Inferior parietal cortex (tissue), 1 donor: ENCODE measurements at regions not wholly inside any gene's neighbourhood (a gene's known extent, or its start where the extent isn't known, plus 50 kb on each side); places are given as distances from the start of the nearest gene placed in this dataset.
A peak's percentile ranks its signal among the peaks of the same experiment; 100 is the strongest.

ENCODE experiments used
- DNase-seq: peaks from one replicate; pipeline ENCODE4 v3.0.0-alpha.2; 2016; ENCODE audit errors: extremely low spot score

DNA sequence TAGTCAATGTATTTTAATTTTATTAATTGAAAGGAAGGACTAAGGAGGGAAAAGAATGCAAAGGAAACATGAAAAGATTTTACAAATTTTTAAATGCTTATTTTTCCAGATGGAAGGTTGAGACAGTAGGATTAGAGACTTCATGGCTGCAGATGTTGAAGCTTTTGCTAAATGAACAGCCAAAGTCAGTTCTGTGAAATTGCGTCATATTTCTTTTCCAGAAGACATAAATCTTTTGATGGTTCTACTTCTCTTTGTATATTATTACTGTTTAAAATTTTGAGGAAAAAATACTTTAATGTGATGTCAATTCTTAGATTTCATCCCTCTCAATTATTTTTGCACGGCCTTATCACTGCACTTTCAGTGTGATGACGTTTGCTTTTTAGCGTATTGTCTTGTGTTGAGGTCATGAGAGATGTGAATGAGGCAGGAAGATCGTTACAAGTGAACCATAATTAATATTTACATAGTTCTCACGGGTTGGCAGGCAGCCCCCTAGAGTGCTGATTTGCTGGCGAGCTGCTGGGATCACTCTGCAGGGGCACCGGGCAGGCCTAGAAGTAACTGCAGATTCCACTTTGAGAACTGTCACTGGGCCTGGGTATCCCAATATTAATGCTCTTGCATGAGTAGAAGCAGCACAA lies 158.1 kb downstream of the TBXT start:
- DNase-seq, result no peak

DNA sequence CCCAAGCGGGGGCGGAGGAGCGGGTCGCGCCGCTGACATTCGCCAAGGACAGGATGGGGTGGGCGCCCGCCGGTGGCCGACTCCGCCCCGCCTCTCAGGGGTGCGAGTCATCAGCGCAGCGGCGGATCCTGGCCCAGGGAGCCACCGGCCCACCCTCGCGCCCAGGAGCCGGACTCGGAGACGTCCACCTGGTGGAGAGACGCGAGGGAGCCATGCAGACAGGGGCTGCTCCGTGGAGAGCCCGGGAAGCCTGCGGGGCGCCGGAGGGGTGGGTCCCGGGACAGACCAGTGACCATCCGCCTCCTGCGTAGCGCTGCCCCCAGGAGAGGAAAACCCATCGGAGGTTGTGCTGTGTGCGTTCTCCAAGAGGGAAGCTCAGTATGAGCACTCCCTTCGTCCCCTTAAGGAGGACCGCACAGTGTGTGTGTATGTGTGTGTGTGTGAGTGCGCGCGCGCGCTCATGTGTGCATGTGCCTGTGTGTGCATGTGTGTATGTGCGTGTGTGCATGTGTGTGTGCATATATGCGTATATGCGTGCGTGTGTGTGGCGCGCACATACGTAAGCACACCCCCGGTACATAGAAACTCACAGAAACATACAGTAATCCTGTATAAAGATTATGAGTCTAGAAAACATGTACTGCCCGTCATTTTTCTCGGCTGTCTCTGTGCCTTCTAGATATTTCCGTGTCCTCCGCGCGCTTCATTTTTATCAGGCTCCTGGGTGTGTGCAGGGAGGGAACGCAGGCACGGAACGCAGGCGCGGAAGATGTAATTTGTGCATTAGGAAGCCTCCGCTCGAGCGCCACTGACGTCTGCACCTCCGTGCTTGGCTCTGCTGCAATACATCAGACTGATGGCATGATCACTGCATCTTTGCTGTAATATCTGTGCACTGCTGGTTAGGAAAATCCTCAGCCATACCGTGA lies 158.9 kb downstream of the TBXT start:
- DNase-seq, result peak; percentile 61

DNA sequence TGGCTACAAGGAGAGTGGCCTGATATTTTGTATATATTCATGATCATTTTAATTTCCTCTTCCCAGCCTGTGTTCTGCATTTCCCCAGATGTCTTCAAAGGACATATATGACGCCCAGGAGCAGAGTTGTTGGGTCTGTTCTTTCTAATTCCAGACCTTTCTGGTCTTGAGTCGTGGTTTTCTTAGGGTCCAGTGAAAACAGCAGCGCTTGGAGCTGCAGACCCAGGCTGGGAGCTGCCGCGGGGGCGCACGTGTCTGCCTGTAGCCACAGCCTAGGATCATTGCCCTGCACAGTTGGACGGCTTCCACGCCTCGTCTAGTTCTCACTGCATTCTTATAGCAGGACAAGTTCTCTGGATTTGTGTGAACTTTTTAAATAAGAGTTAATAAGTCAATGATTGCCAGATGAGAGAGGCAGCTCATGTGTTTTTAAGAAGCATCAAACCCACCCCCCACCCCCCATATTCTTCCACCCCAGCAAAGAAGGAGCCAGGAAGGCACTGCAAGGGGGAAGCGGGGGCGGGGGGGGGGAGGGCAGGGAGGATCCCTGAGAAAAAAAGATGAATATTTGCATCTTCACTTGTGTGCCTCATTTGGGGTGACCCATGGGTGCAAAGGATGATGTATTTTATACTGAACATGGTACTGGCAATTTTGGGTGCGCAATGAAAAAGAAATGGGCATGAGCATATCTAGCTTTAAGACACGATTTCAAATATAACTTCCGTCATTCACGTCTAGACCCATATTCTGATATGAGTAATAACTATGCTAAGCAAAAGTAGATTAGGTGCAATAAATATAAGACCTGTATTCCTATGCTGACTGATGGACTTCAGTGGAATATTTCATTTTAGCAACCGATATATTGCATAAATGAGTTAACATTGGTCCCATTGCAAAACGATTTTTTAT lies 160.0 kb downstream of the TBXT start:
- DNase-seq, result no peak

DNA sequence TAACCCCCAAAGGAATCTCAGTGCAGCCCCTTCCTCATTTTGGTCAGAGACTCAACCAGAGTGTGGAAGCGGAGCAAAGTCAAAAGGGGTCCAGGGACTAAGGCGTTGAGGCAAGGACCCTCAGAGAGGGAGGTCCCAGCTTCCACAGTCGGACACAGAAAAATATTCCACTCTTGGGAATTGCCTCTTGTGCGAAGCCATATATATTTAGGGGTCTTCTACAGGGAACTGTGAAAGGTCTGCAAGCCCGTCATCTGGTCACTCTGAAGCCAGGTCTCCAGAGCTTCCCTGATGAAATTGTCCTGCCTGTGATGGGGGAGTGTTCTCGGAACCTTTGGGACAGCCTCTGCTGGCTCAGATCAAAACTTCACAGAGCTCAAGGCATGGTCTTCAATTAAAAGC lies 160.8 kb downstream of the TBXT start:
- no peak for DNase-seq

DNA sequence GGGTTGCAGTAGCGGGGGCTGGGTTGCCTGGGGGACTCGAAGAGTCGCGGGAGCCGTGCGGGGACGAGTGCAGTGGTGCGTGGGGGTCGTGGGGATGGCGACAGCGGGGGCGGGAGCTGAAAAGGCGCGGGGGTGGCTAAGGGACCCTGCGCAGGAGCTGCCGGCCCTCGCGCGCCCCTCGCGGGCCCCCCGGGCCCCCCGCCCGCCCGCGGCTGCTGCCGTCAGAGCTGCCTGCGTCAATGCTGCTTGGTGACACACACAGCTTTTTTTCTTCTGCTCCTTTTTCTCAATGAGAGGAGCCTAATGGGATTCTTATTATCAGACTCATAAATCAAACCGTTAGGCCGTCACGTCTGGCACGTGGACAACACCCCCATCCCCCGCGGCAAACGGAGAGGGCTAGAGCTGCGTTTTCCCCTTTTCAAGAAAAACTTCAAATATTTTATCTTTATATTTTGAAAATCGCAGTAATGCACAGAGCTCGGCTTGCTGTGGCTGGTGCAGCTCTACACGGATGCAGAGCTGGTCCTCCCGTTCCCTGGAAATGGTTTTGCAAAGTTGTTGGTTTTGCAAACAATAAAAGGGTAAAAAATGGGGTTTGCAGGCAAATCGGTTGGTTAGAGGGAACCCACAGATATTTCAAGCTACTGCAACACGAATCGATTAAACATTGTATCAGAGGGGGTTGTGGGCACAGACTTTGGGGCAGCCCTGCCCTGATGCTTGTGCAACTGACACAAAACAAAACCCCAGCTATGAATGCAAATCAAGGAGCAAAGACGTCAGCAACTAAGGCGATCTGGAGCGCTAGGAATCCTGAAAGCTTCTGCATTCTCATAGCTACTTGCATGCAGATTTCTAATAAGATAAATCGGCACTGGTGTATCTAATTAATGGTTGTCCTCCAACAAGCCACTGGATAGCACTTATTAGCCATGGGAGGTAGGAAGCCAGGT lies 161.4 kb downstream of the TBXT start:
- DNase-seq, result no peak

DNA sequence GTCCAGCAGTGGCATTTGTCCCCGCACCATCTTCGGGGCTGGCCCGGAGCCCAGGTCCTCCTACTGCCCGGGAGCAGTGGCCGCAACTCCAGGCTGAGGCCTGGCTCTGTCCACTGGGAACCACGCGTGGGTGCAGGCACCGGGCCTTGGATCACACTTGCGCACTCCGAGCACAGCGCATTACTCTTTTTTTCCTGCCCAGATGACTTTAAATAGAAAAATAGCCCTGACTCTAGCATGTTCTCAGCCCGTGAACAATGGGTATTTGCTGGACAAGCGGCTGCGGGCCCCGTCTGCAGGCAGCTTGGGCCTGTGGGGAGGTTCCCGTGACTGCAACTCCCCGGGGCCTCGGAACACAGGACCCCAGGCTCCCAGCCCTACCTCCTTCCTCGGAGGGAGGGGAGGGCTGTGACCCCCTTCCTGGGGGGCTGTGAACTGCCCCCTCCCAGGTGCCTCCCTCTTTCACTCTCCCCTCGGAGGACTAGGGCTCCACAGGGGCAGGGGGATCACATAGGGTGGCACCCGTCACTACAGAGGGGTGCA lies 162.2 kb downstream of the TBXT start:
- DNase-seq, result no peak

DNA sequence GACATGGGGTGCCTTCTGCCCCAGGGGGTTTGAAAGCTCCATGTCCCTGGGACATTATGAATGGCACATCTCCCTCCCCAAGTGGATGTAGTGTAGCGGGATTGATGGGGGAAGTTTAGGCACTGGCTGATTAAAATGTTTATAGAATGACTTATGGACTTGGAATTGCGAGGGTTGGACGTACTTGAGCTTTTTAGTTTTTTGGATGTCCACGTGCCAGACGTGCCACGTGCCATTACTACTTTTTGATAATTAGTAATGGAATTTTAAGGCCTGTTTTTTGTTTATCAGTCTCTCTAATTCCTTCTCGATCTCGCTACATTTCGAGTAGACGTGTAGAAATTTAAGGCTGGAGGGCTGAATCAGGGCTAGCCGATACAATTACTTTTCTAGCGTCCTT lies 162.8 kb downstream of the TBXT start:
- no peak for DNase-seq

DNA sequence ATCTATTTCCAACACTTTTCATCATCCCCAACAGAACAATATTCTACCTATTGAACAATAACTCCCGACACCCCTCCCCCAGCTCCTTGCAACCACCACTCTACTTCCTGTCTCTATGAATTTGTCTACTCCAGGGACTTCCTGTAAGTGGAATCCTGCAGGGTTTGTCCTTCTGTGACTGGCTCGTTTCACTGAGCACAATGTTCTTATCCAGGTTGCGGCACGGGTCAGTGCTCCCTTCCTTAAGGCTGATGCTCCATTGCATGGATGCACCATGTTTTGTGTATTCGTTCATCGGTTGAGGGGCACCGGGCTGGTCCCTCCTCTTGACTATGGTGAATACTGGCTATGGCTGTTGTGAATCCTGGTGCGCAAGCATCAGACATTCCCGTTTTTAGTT lies 163.2 kb downstream of the TBXT start:
- DNase-seq, result no peak

DNA sequence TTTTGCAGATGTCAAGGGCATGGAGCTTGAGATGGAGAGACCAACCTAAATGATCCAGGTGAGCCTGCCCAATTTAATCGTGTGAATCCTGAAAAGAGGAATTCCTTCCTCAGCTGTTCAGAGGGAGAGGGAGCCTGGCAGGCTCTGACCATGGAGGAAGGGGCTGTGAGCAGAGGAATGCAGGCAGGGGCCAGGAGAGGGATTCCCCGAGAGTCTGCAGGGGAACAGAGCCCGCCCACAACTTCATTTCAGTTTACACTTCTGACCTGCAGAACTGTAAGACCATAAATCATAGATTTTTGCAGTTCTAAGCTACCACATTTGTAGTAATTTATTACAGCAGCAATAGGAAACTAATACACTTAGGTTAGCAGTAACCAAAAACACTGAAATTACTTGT lies 164.1 kb downstream of the TBXT start:
- no peak for DNase-seq

DNA sequence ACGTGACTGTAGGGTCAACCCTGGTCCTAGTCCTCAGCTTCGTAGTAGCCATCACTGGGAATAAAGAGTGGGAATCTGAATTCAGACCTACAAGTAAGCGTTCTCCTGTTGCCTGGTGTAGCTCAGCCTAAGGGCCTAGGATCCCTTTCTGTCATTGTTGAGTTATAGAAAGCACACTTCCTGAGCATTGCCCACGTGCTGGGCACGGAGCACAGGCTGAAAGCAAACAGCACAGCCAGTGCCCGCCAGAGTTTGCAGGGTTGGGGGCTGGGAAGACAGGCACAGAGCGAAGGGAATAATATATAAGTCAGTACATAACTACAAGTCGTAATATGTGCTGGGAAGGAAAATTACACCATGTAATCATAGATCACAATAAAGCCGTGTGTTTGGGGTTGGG lies 166.3 kb downstream of the TBXT start:
- DNase-seq, result no peak

DNA sequence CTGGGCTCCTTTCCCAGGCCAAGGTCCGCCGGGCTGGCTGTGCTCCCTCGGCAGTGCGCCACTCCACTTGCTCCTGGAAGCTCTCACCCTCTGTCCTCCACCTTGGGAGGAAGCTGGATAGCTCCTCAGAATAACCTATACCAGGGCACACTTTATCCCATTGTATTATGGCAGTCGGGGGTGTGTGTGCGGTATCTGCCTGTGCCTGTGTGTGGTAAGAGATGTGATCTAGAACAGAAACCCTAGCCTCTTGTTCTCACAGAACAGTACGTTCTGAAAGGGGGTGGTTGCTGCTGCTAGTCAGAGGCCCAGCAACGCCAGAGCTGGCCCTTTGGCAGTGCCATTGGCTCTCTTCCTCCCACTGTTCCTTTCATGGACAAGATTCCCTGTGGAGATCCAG lies 168.4 kb downstream of the TBXT start:
- no peak for DNase-seq

DNA sequence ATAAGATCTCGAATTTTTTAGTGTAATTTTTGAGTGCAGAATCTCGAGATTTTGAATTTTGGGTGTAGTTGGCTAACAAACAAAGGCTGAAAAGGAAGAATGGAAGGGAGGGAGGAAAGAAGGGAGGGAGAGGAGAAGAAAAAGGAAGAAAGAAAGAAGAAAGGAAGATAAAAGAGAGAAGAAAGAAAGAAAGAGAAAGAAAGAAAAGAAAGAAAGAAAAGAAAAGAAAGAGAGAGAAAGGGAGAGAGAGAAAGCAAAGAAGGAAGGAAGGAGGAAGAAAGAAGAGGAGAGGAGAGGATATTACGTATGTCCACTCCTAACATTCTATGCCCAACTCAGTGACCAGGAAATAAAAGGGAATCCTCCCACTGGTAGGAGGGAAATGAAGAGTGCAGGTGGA lies 169.6 kb downstream of the TBXT start:
- DNase-seq, result no peak

DNA sequence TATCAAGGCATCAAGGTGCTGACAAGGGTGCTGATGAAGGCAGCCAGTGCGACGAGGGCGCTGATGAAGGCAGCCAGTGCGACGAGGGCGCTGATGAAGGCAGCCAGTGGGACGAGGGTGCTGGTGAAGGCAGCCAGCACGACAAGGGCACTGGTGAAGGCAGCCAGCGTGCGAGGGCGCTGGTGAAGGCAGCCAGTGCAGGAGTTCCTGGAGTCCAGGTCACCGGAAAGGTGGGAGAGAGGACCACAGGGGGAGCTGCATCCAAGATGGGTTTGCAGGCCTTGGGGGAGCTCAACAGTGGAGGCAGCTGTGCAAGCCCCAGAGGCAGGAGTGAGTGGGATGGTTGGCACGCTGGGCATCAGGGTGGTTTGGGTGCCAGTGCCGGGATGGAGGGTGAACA lies 176.3 kb downstream of the TBXT start:
- DNase-seq, result no peak

DNA sequence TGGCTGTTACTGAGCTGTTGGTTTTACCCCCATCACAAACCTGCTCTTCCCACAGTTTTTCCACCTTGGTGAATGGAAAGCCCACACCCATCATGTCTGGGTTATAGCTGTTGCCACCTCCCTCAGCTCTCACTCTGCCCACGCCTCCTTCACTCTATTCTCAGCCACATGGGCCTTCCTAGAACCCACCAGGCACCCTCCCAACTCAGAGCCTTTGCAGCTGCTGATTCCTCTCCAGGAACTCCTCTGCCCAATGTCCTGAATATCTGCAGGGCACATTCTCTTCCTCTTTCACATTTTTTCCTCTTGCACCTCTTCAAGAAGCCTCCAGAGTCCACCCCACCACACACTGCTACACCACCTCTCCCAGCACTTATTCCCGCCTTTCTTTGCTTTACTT lies 177.4 kb downstream of the TBXT start:
- DNase-seq, result no peak

DNA sequence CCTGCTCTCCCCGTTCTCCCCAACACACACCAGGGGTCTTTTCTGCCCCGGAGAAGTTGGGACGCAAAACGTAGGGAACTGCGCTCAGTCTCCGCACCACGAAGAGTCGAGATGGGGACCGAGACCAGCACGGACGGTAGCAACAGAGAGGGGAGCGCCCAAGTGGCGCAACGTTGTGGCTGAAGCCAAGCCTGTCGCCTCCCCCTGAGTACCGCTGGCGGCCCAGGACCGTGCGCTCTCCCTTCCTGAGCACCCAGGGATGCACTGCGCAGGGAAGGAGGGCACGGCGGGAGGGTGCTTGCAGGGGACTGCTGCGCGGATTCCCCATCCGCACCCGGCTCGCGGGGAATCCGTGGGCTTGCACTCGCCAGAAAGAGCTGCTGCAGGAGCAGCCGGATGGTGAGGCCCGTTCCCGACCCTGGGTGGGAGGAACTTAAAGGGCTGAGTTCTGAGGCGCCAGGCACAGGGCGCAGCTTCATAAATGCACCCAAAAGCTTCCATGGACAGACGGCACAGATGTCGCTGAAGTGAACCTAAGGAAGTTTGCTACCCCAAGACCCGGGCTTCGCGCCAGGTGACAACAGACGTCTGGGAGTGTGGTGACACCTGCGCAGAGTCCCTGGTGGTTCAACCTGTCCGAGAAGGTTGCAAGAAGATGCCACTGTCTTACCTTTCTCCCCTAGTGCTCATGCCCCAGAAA lies 178.7 kb downstream of the TBXT start:
- no peak for DNase-seq

DNA sequence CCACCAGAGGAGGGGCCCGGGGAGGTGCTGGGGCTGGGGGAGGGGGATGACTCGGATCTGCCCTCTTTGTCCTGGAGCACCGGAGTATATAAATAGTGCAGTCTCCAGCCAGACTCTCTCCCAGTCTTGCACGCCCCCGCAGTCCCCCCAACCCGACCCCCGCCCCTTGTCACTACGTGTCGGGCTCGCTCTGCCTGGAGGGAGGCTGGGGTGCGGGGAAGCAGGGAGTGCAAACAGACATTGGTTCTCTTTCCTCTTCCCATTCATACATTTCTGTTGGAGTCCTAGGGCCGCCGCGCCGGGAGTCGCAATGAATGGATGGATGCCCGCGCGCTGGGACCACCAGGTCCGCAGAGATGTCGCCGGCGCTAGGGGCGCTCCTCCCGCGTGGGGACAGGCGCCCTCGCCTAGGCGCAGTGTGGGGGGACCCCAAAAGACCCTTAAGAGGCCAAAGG lies 179.3 kb downstream of the TBXT start:
- no peak for DNase-seq

DNA sequence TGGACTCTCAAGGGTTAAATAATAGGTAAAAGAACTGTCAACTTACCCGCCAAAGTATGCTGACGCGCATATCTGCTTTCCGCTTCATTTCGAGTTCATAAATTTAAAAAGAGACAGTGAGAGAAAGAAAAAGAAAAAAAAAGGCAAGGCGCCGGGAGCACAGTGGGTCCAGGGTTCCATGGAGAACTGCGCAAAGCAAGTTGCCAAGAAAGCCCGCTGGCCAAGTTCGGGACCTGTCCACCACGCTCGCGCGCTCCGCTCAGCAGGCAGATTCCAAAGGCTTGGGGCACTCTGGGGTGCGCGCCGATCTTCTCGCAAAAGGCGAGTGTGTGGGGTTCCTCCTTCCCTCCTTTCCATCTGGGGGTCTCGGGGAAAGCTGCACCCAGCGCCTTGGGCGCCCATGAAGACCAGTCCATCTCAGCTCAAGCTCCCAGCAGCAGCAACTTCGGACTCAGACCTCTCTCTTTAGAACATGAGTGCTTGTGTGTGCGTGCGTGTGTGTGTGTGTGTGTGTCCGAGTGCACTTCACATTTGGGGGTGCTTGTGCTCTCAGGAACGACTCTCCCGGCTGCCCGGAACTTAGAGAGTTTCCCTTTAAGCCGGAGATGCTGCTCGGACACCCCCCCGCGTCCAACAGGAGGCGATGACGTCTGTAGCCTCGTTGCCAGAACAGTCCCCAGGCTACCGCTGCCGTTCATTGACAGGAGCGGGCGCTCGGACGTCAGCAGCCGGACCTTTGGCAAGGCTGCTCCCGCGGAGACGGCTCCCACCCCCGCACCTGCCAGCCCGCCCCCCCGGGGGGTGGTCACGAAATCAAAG lies 180.0 kb downstream of the TBXT start:
- peak; percentile 59 for DNase-seq

DNA sequence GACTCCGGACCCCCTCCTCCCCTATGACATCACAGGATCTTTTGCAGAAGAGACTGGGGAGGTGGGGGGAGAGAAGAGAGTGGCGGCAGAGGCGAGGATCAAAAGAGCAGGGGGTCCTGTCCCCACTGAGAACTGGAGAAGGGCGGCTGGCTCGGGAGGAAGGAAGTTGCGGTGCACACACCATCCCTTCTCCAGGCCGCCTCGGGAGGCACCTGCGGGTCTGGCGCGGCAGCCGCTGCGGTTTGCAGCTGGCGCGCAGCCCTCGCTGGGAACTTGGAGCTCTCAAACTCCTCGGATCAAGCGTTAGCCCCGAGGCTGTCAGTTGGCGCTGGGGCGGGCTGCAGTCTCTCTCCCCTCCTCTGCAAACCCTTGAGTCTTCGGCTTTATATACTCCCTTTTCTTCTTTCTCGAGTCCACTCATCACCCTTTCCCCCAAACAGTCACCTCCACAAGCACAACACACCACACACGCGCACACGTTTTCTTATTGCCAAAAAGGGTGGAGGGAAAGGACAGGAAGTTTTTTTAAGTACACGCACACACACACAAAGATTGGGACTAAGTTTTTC lies 180.7 kb downstream of the TBXT start:
- no peak for DNase-seq
